ENCODE measurements at regions not wholly inside any gene's neighbourhood (a gene's known extent, or its start where the extent isn't known, plus 50 kb on each side); places are given as distances from the start of the nearest gene placed in this dataset.
A peak's percentile ranks its signal among the peaks of the same experiment; 100 is the strongest.

GRCh38 chr5:145280806-145281205 lies 554.3 kb downstream of the PRELID2 start:
- no peak for DNase-seq
- in situ Hi-C loops (cut with HindIII; ENCODE audit: low pct_ligation_motif_present, low sequenced_read_pairs) = no loop called here
- Histone ChIP-seq H3K27ac (no peak overlapping the region), H3K36me3 (replicated peaks) (no peaks in the 10 kb centered on the region), H3K27me3 (replicated peaks) (no peaks in the 10 kb centered on the region), H3K4me3 (ENCODE audit: low read depth, low read length) (no peak overlapping the region)
- TF ChIP-seq CTCF (IDR thresholded peaks at IDR 0.05; ENCODE audit: low read depth, low read length, missing control alignments) = no peak

DNA sequence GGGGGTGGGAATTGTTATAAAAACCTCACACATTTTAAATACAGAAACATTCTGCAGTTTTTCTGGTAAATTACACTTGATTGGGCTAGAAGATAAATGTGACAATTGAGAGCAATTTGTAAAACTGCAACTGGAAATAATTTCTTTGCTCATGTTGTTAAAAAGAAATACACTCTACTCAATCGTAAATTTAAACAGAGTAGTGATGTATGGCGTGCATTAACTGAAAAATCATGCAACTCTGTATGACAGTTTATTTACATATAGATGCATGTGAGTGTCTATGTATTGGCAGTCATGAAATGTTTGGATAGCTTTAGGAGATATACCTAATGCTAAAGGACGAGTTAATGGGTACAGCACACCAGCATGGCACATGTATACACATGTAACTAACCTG lies 554.9 kb downstream of the PRELID2 start:
- no peaks in the 10 kb centered on the region for H3K27me3 ChIP-seq (replicated peaks)
- TF ChIP-seq CTCF (IDR thresholded peaks at IDR 0.05; ENCODE audit: low read depth, low read length, missing control alignments) = no peak
- H3K27ac ChIP-seq = no peak overlapping the region
- H3K4me3 ChIP-seq (ENCODE audit: low read depth, low read length) = no peak overlapping the region
- no peak for DNase-seq
- no peaks in the 10 kb centered on the region for H3K36me3 ChIP-seq (replicated peaks)
- in situ Hi-C loops (cut with HindIII; ENCODE audit: low pct_ligation_motif_present, low sequenced_read_pairs) = no loop called here

GRCh38 chr5:145260670-145261069 lies 574.5 kb downstream of the PRELID2 start:
- no peak for DNase-seq
- in situ Hi-C loops (cut with HindIII; ENCODE audit: low pct_ligation_motif_present, low sequenced_read_pairs) = no loop called here
- Histone ChIP-seq H3K27me3 (replicated peaks) (no peaks in the 10 kb centered on the region), H3K4me3 (ENCODE audit: low read depth, low read length) (no peak overlapping the region), H3K27ac (no peak overlapping the region), H3K36me3 (replicated peaks) (no peaks in the 10 kb centered on the region)
- TF ChIP-seq CTCF (IDR thresholded peaks at IDR 0.05; ENCODE audit: low read depth, low read length, missing control alignments) = no peak

- Histone ChIP-seq H3K4me3 (ENCODE audit: low read depth, low read length) (no peak overlapping the region), H3K36me3 (replicated peaks) (no peaks in the 10 kb centered on the region), H3K27me3 (replicated peaks) (no peaks in the 10 kb centered on the region), H3K27ac (no peak overlapping the region)
- DNase-seq = no peak
- no peak for TF ChIP-seq CTCF (IDR thresholded peaks at IDR 0.05; ENCODE audit: low read depth, low read length, missing control alignments)
- in situ Hi-C loops (cut with HindIII; ENCODE audit: low pct_ligation_motif_present, low sequenced_read_pairs) = no loop called here
Measured at GRCh38 chr5:145247745-145248040, 587.4 kb downstream of the PRELID2 start.

- no peaks in the 10 kb centered on the region for H3K27me3 ChIP-seq (replicated peaks)
- H3K4me3 ChIP-seq (ENCODE audit: low read depth, low read length) = no peak overlapping the region
- no peaks in the 10 kb centered on the region for H3K36me3 ChIP-seq (replicated peaks)
- in situ Hi-C loops (cut with HindIII; ENCODE audit: low pct_ligation_motif_present, low sequenced_read_pairs) = no loop called here
- H3K27ac ChIP-seq = peak overlapping the region; percentile 16
- no peak for TF ChIP-seq CTCF (IDR thresholded peaks at IDR 0.05; ENCODE audit: low read depth, low read length, missing control alignments)
- DNase-seq = peak; percentile 45
Measured at GRCh38 chr5:145246961-145247744, 588.0 kb downstream of the PRELID2 start.

DNA sequence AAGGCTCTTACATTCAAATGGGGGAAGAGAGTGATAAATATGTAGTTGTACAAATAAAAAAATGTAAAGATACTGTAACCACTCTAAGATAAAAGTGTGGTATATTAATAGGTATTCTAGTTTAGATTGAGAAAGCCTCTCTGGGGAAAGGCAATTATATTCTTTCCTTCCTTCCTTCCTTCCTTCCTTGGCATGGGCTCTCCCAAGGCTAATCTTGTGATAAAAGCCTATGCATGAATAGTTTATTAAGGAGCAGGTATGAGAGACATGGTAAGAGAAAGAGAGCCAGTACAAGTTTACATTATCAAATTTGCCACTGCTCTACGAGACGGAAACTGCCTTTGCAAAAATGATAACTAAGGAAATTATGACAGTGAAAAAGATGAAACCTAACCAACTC lies 588.8 kb downstream of the PRELID2 start:
- Histone ChIP-seq H3K36me3 (replicated peaks) (no peaks in the 10 kb centered on the region), H3K27ac (peak overlapping the region; percentile 85), H3K4me3 (ENCODE audit: low read depth, low read length) (no peak overlapping the region), H3K27me3 (replicated peaks) (no peaks in the 10 kb centered on the region)
- in situ Hi-C loops (cut with HindIII; ENCODE audit: low pct_ligation_motif_present, low sequenced_read_pairs) = no loop called here
- no peak for TF ChIP-seq CTCF (IDR thresholded peaks at IDR 0.05; ENCODE audit: low read depth, low read length, missing control alignments)
- no peak for DNase-seq
